ENCODE measurements at regions not wholly inside any gene's neighbourhood (a gene's known extent, or its start where the extent isn't known, plus 50 kb on each side); places are given as distances from the start of the nearest gene placed in this dataset.

DNA sequence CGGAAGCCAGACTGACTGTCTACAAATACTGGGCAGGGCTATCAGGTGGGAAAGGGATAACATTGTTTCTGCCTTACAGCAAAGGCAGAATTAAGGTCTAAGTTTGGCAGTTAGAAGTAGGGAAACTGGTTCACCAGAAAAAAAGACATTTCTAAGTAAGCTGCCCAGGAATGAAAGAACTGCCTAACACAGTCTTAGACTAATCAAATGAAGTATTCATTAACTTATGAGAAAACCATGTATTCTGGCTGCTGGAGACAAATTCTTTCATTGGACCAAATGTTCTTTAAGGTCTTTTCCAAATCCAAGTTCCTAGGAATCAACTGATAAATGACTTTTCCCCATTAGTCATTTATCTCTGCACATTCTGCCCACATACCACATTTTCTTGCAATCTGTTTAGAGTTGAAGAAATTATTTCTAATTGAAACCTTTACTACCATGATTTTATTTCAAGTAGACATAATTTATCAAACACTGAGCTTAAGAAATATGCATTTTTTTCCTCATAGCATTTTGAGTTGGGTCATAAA lies 120.3 kb upstream of the OGFRL1 start:
- peaks cover 13% of the 10 kb centered on the region for H3K4me1 Mint-ChIP-seq
- no peak overlapping the region for H3K27ac Mint-ChIP-seq

DNA sequence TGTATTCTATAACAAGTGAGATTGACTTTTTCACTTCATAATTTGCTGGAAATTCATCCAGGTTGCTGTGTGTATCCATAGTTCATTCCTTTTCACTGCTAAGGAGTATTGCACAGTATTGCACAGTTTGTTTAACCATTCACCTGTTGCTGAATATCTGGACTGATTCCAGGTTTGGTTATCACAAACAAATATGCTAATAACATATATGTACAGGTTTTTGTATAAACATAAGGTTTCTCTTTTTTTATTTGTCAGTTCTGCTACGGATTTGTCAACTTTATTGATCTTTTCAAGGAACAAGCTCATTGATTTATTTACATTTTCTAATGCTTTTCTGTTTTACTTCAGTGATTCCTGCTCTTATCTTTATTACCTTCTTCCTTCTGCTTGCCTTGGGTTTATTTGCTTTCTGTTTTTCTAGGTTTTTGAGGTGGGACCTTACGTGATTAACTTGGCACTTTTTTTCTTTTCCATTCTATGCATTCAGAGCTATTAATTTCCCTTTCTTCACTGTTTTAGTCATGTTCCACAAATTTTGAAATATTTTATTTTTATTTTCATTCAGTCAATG lies 117.0 kb upstream of the OGFRL1 start:
- Mint-ChIP-seq H3K9me3 (no peaks in the 10 kb centered on the region), H3K36me3 (ENCODE audit: low read depth) (no peaks in the 10 kb centered on the region), H3K27me3 (ENCODE audit: insufficient read depth) (no peaks in the 10 kb centered on the region), H3K4me3 (no peak overlapping the region), H3K4me1 (peaks cover 13% of the 10 kb centered on the region), H3K27ac (no peak overlapping the region)
- no peak overlapping the region for H3K27ac ChIP-seq (ENCODE audit: low read depth, low read length)
- H3K9me3 ChIP-seq (ENCODE audit: control insufficient read depth, low read length) = no peaks in the 10 kb centered on the region
- WGBS, 2 experiments (ENCODE audit: insufficient coverage in 1 of 2, insufficient read length in 1 of 2) = 93 to 100% methylated on average over 2 of the region's 2 CpGs
- no peaks in the 10 kb centered on the region for H3K27me3 ChIP-seq (ENCODE audit: control insufficient read depth, insufficient read depth, low read length, poor library complexity, severe bottlenecking)
- DNase-seq = no peak
- H3K36me3 ChIP-seq (ENCODE audit: control insufficient read depth, insufficient read depth, low read length) = no peaks in the 10 kb centered on the region
- TF ChIP-seq, protein P1, sequence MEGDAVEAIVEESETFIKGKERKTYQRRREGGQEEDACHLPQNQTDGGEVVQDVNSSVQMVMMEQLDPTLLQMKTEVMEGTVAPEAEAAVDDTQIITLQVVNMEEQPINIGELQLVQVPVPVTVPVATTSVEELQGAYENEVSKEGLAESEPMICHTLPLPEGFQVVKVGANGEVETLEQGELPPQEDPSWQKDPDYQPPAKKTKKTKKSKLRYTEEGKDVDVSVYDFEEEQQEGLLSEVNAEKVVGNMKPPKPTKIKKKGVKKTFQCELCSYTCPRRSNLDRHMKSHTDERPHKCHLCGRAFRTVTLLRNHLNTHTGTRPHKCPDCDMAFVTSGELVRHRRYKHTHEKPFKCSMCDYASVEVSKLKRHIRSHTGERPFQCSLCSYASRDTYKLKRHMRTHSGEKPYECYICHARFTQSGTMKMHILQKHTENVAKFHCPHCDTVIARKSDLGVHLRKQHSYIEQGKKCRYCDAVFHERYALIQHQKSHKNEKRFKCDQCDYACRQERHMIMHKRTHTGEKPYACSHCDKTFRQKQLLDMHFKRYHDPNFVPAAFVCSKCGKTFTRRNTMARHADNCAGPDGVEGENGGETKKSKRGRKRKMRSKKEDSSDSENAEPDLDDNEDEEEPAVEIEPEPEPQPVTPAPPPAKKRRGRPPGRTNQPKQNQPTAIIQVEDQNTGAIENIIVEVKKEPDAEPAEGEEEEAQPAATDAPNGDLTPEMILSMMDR (conservative IDR thresholded peaks at IDR 0.05) = no peak
- no peak overlapping the region for H3K4me3 ChIP-seq (ENCODE audit: low read length)
- no peaks in the 10 kb centered on the region for H3K4me1 ChIP-seq (ENCODE audit: control insufficient read depth, insufficient read depth, low read length)
- no peak overlapping the region for H3K9ac ChIP-seq (ENCODE audit: extremely low read depth, low read length, poor library complexity, severe bottlenecking)

More for the DNA sequence above, 120.3 kb upstream of the OGFRL1 start:
- H3K4me3 Mint-ChIP-seq = no peak overlapping the region
- WGBS, 2 experiments (ENCODE audit: insufficient coverage in 1 of 2, insufficient read length in 1 of 2) = 89 to 90% methylated on average over 1 of the region's 1 CpG
- Histone ChIP-seq H3K36me3 (ENCODE audit: control insufficient read depth, insufficient read depth, low read length) (no peaks in the 10 kb centered on the region), H3K27ac (ENCODE audit: low read depth, low read length) (no peak overlapping the region), H3K9ac (ENCODE audit: extremely low read depth, low read length, poor library complexity, severe bottlenecking) (no peak overlapping the region), H3K27me3 (ENCODE audit: control insufficient read depth, insufficient read depth, low read length, poor library complexity, severe bottlenecking) (no peaks in the 10 kb centered on the region), H3K4me1 (ENCODE audit: control insufficient read depth, insufficient read depth, low read length) (no peaks in the 10 kb centered on the region), H3K4me3 (ENCODE audit: low read length) (peak overlapping the region; percentile 13), H3K9me3 (ENCODE audit: control insufficient read depth, low read length) (no peaks in the 10 kb centered on the region)
- no peaks in the 10 kb centered on the region for H3K36me3 Mint-ChIP-seq (ENCODE audit: low read depth)
- no peaks in the 10 kb centered on the region for H3K27me3 Mint-ChIP-seq (ENCODE audit: insufficient read depth)
- DNase-seq = no peak
- TF ChIP-seq, protein P1 (conservative IDR thresholded peaks at IDR 0.05) = no peak
- no peaks in the 10 kb centered on the region for H3K9me3 Mint-ChIP-seq

DNA sequence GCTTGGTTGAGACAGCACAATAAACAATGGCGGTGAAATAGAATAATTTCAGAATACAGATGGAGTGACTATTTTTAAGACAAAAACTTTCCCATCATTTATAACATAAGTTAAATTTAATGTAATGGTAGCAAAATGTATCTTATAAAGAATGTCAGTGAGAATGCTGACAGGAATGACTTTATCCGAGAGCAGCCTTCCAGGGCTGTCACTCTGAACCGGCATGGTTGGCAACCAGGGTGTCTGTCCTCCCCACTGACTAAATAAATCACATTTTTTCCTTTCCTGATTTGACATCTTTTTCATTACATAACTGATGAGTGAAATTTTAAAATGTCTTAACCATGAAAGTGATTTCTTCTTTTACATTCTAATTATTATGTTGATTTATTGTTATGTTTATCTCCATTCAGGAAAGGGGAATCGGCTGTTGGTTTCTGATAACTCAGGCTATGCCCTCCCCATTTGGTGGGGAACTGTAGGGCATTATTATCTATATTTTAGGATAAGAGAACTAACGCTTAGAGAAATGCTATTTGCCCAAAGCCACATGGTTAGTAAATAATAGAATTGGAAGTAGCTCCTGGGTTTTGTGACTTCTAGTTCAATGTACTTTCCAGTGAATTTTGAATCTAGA lies 109.2 kb upstream of the OGFRL1 start:
- Mint-ChIP-seq H3K9me3 (no peaks in the 10 kb centered on the region), H3K4me3 (no peak overlapping the region), H3K27me3 (ENCODE audit: insufficient read depth) (no peaks in the 10 kb centered on the region), H3K27ac (no peak overlapping the region), H3K36me3 (ENCODE audit: low read depth) (no peaks in the 10 kb centered on the region), H3K4me1 (peaks cover 15% of the 10 kb centered on the region)
- peaks cover 10% of the 10 kb centered on the region for H3K4me1 ChIP-seq (ENCODE audit: control insufficient read depth, insufficient read depth, low read length)
- H3K9me3 ChIP-seq (ENCODE audit: control insufficient read depth, low read length) = peaks cover 3% of the 10 kb centered on the region
- no peaks in the 10 kb centered on the region for H3K36me3 ChIP-seq (ENCODE audit: control insufficient read depth, insufficient read depth, low read length)
- no peak overlapping the region for H3K27ac ChIP-seq (ENCODE audit: low read depth, low read length)
- WGBS, 2 experiments (ENCODE audit: insufficient coverage in 1 of 2, insufficient read length in 1 of 2) = 93 to 100% methylated on average over 1 to 5 of the region's 5 CpGs
- H3K27me3 ChIP-seq (ENCODE audit: control insufficient read depth, insufficient read depth, low read length, poor library complexity, severe bottlenecking) = no peaks in the 10 kb centered on the region
- H3K4me3 ChIP-seq (ENCODE audit: low read length) = no peak overlapping the region
- no peak overlapping the region for H3K9ac ChIP-seq (ENCODE audit: extremely low read depth, low read length, poor library complexity, severe bottlenecking)
- TF ChIP-seq, protein P1 (conservative IDR thresholded peaks at IDR 0.05) = no peak
- DNase-seq = no peak

Data from endodermal cell (in vitro differentiated cells).